HepG2 (cell line): ENCODE measurements at regions not wholly inside any gene's neighbourhood (a gene's known extent, or its start where the extent isn't known, plus 50 kb on each side); places are given as distances from the start of the nearest gene placed in this dataset.

Experiments used
- ATAC-seq: fragments of 200-7000 bp; cut with Tn5 transposase; 3 replicates; pipeline ENCODE4 v1.9.1; 2020; ENCODE audit warnings: mild to moderate bottlenecking, moderate library complexity
- BruUV-seq: library from RNA; stranded (reverse); fragments of 400-500 nt; replicated peaks from 2 replicates; lab custom pipeline; 2021; lab: Mats Ljungman, UMichigan
- CTCF ChIA-PET: fragments of 300-600 bp; formaldehyde crosslinking; extraction: SDS; loops from one replicate; lab custom pipeline; 2021; ENCODE audit warnings: low total read pairs, inconsistent platforms, low intra/inter-chr PET ratio; lab: Yijun Ruan, JAX
- POLR2A ChIA-PET: fragments of 350-600 bp; sonication (Branson Sonifier 250); formaldehyde crosslinking; loops from one replicate; lab custom pipeline; 2020; ENCODE audit warnings: antibody characterized with exemption, inconsistent platforms; lab: Yijun Ruan, JAX
- DNase-seq: peaks from one replicate; pipeline ENCODE4 v3.0.0-alpha.2; 2015; ENCODE audit warnings: low spot score
- FAIRE-seq: peaks from 3 replicates; lab custom pipeline; 2011; peaks lifted over from hg19 to GRCh38; lab: Jason Lieb, UNC
- H2AFZ ChIP-seq: one replicate; pipeline ENCODE4 v1.6.1; 2011; ENCODE audit warnings: low read length, inconsistent platforms
- H3K27ac ChIP-seq: fragments of 300-600 bp; 3 replicates; pipeline ENCODE4 v1.8.0; 2011; ENCODE audit warnings: mixed run types, mild to moderate bottlenecking, mixed read lengths, low read length, inconsistent platforms; ENCODE audit not compliant: insufficient read depth; ENCODE audit errors: extremely low read length
- H3K27me3 ChIP-seq, 2 experiments: fragments of 200-600 bp in 1 of 2; 2 replicates in 1 of 2; 3 replicates in 1 of 2; pipeline versions ENCODE4 v1.6.0 to v1.8.0; 2011; ENCODE audit warnings: low read length in 2 of 2, mild to moderate bottlenecking in 2 of 2, moderate library complexity in 2 of 2, inconsistent platforms in 1 of 2; ENCODE audit not compliant: insufficient read depth in 2 of 2, control insufficient read depth in 1 of 2
- H3K36me3 ChIP-seq, 2 experiments: fragments of 200-600 bp in 1 of 2; replicated peaks in 1 of 2; 2 replicates in 1 of 2; 3 replicates in 1 of 2; pipeline versions ENCODE4 v1.5.1 to v1.8.0; 2011; ENCODE audit warnings: low read length in 2 of 2, inconsistent platforms in 1 of 2; ENCODE audit not compliant: insufficient read depth in 2 of 2, control insufficient read depth in 1 of 2
- H3K4me1 ChIP-seq: 2 replicates; pipeline ENCODE4 v1.5.1; 2012; ENCODE audit warnings: low read length, inconsistent platforms; ENCODE audit not compliant: insufficient read depth
- H3K4me2 ChIP-seq: 2 replicates; pipeline ENCODE4 v1.6.0; 2011; ENCODE audit warnings: low read depth, low read length, inconsistent platforms
- H3K4me3 ChIP-seq, 3 experiments: fragments of 200-600 bp in 1 of 3; sonication (generic), shearing (Covaris generic) in 1 of 3; replicated peaks in 1 of 3; 2 replicates each; pipeline ENCODE4 v1.5.1; 2011 to 2016; ENCODE audit warnings: low read length in 3 of 3, inconsistent platforms in 2 of 3, low read depth in 2 of 3, mild to moderate bottlenecking in 2 of 3, control low read depth in 1 of 3, mixed read lengths in 1 of 3; ENCODE audit not compliant: insufficient read depth in 1 of 3
- H3K79me2 ChIP-seq: one replicate; pipeline ENCODE4 v1.6.1; 2011; ENCODE audit warnings: low read length, inconsistent platforms; ENCODE audit not compliant: insufficient read depth
- H3K9ac ChIP-seq: 2 replicates; pipeline ENCODE4 v1.6.0; 2011; ENCODE audit warnings: mild to moderate bottlenecking, low read depth, low read length, inconsistent platforms; ENCODE audit not compliant: insufficient read depth
- H3K9me3 ChIP-seq: 2 replicates; pipeline ENCODE4 v1.5.1; 2012; ENCODE audit warnings: mild to moderate bottlenecking, low read length
- H4K20me1 ChIP-seq: 2 replicates; pipeline ENCODE4 v1.6.0; 2011; ENCODE audit warnings: inconsistent platforms, mild to moderate bottlenecking, low read length, moderate library complexity; ENCODE audit not compliant: insufficient read depth
- DZIP1 ChIP-seq: sonication (generic); formaldehyde crosslinking; IDR thresholded peaks from 2 replicates; pipeline ENCODE4 v1.5.0; 2020; ENCODE audit warnings: mild to moderate bottlenecking, missing genetic modification reagents
- MYPOP ChIP-seq: sonication (generic); formaldehyde crosslinking; IDR thresholded peaks from 2 replicates; pipeline ENCODE4 v1.8.1; 2023; ENCODE audit warnings: mild to moderate bottlenecking, moderate library complexity, missing genetic modification reagents
- REXO4 ChIP-seq: sonication (generic); formaldehyde crosslinking; IDR thresholded peaks from 2 replicates; pipeline ENCODE4 v1.8.0; 2022; ENCODE audit warnings: missing genetic modification reagents, mild to moderate bottlenecking, borderline replicate concordance
- THAP11 ChIP-seq: IDR thresholded peaks from 2 replicates; pipeline ENCODE4 v1.6.1; 2016; ENCODE audit warnings: missing biosample characterization, missing genetic modification reagents
- ZFP36L1 ChIP-seq: sonication (generic); formaldehyde crosslinking; IDR thresholded peaks from 2 replicates; pipeline ENCODE4 v1.8.0; 2022; ENCODE audit warnings: mild to moderate bottlenecking, missing genetic modification reagents, moderate library complexity
- ZNF33A ChIP-seq: sonication (generic); formaldehyde crosslinking; IDR thresholded peaks from 2 replicates; pipeline ENCODE4 v1.5.1; 2020; ENCODE audit warnings: missing genetic modification reagents, mild to moderate bottlenecking, moderate library complexity, borderline replicate concordance
- WGBS: methylation state at CpG from one replicate; pipeline ENCODE4 v1.1.6; 2017; ENCODE audit warnings: low lambda C conversion rate; 5-methylcytosine and 5-hydroxymethylcytosine counted together
- in situ Hi-C: cut with HindIII; loops from 2 replicates; pipeline ENCODE4 v1.10.0; 2017; ENCODE audit warnings: low pct_unique_long_range_greater_than_20kb; ENCODE audit not compliant: extremely low pct_ligation_motif_present
- intact Hi-C: fragments of 100-400 bp; cut with micrococcal nuclease; formaldehyde crosslinking; loops from one replicate; pipeline ENCODE4 v1.10.0; 2022; ENCODE audit not compliant: unreplicated experiment

- H3K27me3 ChIP-seq: peaks cover 0 to 4% of the 10 kb centered on the region in 2 experiments; a peak in 2 of 5 replicates
- no peak for ATAC-seq
These were observed 194.3 kb downstream of the KIT start for GRCh38 chr4:54852054-54852453.

More at GRCh38 chr4:54852054-54852453, 194.3 kb downstream of the KIT start:
- H3K27ac ChIP-seq: no peak overlapping the region
- ChIA-PET POLR2A (no interaction called here), CTCF (no interaction called here)
- no peak overlapping the region for H2AFZ ChIP-seq
- DNase-seq: no peak
- in situ Hi-C loops: no loop called here
- no peaks in the 10 kb centered on the region for H4K20me1 ChIP-seq
- no peak overlapping the region for H3K4me3 ChIP-seq
- no peaks in the 10 kb centered on the region for H3K36me3 ChIP-seq
- no peak for FAIRE-seq
- WGBS: 0% methylated on average over 1 of the region's 1 CpG
- H3K79me2 ChIP-seq: no peaks in the 10 kb centered on the region
- intact Hi-C loops: no loop called here
- H3K9ac ChIP-seq: no peak overlapping the region
- no TSS peak for BruUV-seq
- TF ChIP-seq DZIP1 (no peak), REXO4 (CRISPR knock-in tag) (no peak), THAP11 (CRISPR knock-in tag) (no peak), MYPOP (CRISPR knock-in tag) (no peak), ZFP36L1 (CRISPR knock-in tag) (no peak), ZNF33A (CRISPR knock-in tag) (no peak)
- no peaks in the 10 kb centered on the region for H3K4me1 ChIP-seq
- no peaks in the 10 kb centered on the region for H3K9me3 ChIP-seq
- no peak overlapping the region for H3K4me2 ChIP-seq
